OCI-LY3 (cell line): ENCODE measurements at regions not wholly inside any gene's neighbourhood (a gene's known extent, or its start where the extent isn't known, plus 50 kb on each side); places are given as distances from the start of the nearest gene placed in this dataset.

Experiments
- CTCF ChIP-seq: fragments of 200-600, 300-600 bp; sonication (generic); IDR thresholded peaks from 2 replicates; pipeline ENCODE4 v1.5.1; 2014; ENCODE audit warnings: antibody characterized with exemption, low read length, low read depth
- EZH2phosphoT487 ChIP-seq: fragments of 200-600 bp; shearing (Covaris generic); IDR thresholded peaks from 2 replicates; pipeline ENCODE4 v1.6.1; 2018; ENCODE audit warnings: antibody characterized with exemption, mixed run types, low read depth

DNA sequence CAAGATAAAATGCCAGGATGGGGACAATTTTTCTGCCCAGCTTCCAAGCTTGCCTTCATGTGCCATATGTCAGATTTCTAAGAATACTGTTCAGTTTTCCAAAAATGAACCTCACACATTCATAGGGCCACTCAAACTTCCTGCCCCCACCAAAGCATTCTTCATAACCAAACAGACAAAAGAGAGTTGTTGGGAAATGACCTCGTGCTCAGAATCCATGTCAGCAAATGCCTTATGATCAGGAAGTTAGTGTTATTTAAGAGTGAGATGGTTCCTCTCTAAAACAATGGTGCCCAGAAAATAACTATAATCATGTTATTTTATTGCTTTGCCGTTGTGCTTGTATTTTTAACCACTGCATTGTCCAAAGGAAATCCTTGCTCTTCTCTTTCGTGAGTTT lies 208.2 kb downstream of the ZNF608 start:
- TF ChIP-seq CTCF (no peak), EZH2phosphoT487 (no peak)
